ENCODE measurements at regions not wholly inside any gene's neighbourhood (a gene's known extent, or its start where the extent isn't known, plus 50 kb on each side); places are given as distances from the start of the nearest gene placed in this dataset.
"Not testable (repeated sequence)": the region's sequence is repeated elsewhere in the genome, so short reads cannot be mapped to it uniquely, and the experiment has no call there.

- H3K27me3 ChIP-seq: no peaks in the 10 kb centered on the region
- H3K4me3 ChIP-seq: no peak overlapping the region
- intact Hi-C loops (cut with DNase I; ENCODE audit: low total_unique reads): no loop called here
- H3K27ac ChIP-seq: no peak overlapping the region
- H3K36me3 ChIP-seq: no peaks in the 10 kb centered on the region
- no peaks in the 10 kb centered on the region for H3K9me3 ChIP-seq
- no peaks in the 10 kb centered on the region for H3K4me1 ChIP-seq
- DNase-seq (ENCODE audit: low spot score in 2 of 2): no peak
- TF ChIP-seq POLR2AphosphoS5 (IDR thresholded peaks at IDR 0.05) (no peak), POLR2A (IDR thresholded peaks at IDR 0.05) (no peak)
- TF ChIP-seq, protein P1, sequence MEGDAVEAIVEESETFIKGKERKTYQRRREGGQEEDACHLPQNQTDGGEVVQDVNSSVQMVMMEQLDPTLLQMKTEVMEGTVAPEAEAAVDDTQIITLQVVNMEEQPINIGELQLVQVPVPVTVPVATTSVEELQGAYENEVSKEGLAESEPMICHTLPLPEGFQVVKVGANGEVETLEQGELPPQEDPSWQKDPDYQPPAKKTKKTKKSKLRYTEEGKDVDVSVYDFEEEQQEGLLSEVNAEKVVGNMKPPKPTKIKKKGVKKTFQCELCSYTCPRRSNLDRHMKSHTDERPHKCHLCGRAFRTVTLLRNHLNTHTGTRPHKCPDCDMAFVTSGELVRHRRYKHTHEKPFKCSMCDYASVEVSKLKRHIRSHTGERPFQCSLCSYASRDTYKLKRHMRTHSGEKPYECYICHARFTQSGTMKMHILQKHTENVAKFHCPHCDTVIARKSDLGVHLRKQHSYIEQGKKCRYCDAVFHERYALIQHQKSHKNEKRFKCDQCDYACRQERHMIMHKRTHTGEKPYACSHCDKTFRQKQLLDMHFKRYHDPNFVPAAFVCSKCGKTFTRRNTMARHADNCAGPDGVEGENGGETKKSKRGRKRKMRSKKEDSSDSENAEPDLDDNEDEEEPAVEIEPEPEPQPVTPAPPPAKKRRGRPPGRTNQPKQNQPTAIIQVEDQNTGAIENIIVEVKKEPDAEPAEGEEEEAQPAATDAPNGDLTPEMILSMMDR (IDR thresholded peaks at IDR 0.05): no peak
Measured at GRCh38 chr7:156014808-156015207, 202.5 kb upstream of the SHH start.

GRCh38 chr7:156014201-156014600 lies 201.9 kb upstream of the SHH start:
- Histone ChIP-seq H3K27me3 (no peaks in the 10 kb centered on the region), H3K27ac (no peak overlapping the region), H3K9me3 (no peaks in the 10 kb centered on the region), H3K36me3 (no peaks in the 10 kb centered on the region), H3K4me1 (no peaks in the 10 kb centered on the region), H3K4me3 (no peak overlapping the region)
- no peak for TF ChIP-seq POLR2AphosphoS5 (IDR thresholded peaks at IDR 0.05)
- DNase-seq (ENCODE audit: low spot score in 2 of 2): no peak
- intact Hi-C loops (cut with DNase I; ENCODE audit: low total_unique reads): no loop called here

GRCh38 chr7:156012412-156012811 lies 200.1 kb upstream of the SHH start:
- Histone ChIP-seq H3K27me3 (no peaks in the 10 kb centered on the region), H3K4me1 (no peaks in the 10 kb centered on the region), H3K9me3 (peaks cover 0 to 1% of the 10 kb centered on the region in 2 donors), H3K4me3 (no peak overlapping the region), H3K36me3 (no peaks in the 10 kb centered on the region), H3K27ac (no peak overlapping the region)
- DNase-seq (ENCODE audit: low spot score in 2 of 2): no peak
- intact Hi-C loops (cut with DNase I; ENCODE audit: low total_unique reads): no loop called here
- TF ChIP-seq POLR2A (IDR thresholded peaks at IDR 0.05): no peak
- TF ChIP-seq, protein P1 (IDR thresholded peaks at IDR 0.05): no peak
- TF ChIP-seq POLR2AphosphoS5 (IDR thresholded peaks at IDR 0.05): no peak

GRCh38 chr7:156009569-156009968 lies 197.3 kb upstream of the SHH start:
- intact Hi-C loops (cut with DNase I; ENCODE audit: low total_unique reads): no loop called here
- no peaks in the 10 kb centered on the region for H3K27me3 ChIP-seq
- no peaks in the 10 kb centered on the region for H3K4me1 ChIP-seq
- no peak overlapping the region for H3K27ac ChIP-seq
- TF ChIP-seq, protein P1 (IDR thresholded peaks at IDR 0.05): no peak
- TF ChIP-seq POLR2A (IDR thresholded peaks at IDR 0.05) (no peak), POLR2AphosphoS5 (IDR thresholded peaks at IDR 0.05) (no peak)
- DNase-seq (ENCODE audit: low spot score in 2 of 2): no peak
- peaks cover 0 to 6% of the 10 kb centered on the region in 2 donors for H3K9me3 ChIP-seq
- no peaks in the 10 kb centered on the region for H3K36me3 ChIP-seq
- H3K4me3 ChIP-seq: no peak overlapping the region

DNA sequence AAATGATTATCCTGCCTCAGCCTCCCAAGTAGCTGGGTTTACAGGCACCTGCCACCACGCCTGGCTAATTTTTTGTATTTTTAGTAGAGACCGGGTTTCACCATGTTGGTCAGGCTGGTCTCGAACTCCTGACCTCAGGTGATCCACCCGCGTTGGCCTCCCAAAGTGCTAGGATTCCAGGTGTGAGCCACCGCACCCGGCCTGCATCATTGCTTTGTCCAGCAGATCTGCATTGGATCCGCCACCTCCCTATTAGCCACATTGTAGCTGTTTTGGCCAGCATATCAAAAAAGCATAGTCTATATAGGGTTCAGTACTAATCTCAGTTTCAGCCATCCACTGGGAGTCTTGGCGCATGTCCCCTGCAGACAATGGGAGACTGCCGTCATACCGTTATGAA lies 194.6 kb upstream of the SHH start:
- H3K36me3 ChIP-seq; H3K27ac ChIP-seq; H3K9me3 ChIP-seq; H3K4me1 ChIP-seq; H3K4me3 ChIP-seq; intact Hi-C loops (cut with DNase I; ENCODE audit: low total_unique reads); DNase-seq (ENCODE audit: low spot score in 2 of 2); H3K27me3 ChIP-seq: not testable (repeated sequence)

GRCh38 chr7:156006024-156006423 lies 193.8 kb upstream of the SHH start:
- no peak overlapping the region for H3K4me3 ChIP-seq
- intact Hi-C loops (cut with DNase I; ENCODE audit: low total_unique reads): no loop called here

More at GRCh38 chr7:156006024-156006423, 193.8 kb upstream of the SHH start:
- TF ChIP-seq, protein P1 (IDR thresholded peaks at IDR 0.05): no peak
- TF ChIP-seq POLR2A (IDR thresholded peaks at IDR 0.05) (no peak), POLR2AphosphoS5 (IDR thresholded peaks at IDR 0.05) (no peak)
- Histone ChIP-seq H3K36me3 (no peaks in the 10 kb centered on the region), H3K9me3 (peaks cover 0 to 6% of the 10 kb centered on the region in 2 donors), H3K27ac (no peak overlapping the region), H3K27me3 (no peaks in the 10 kb centered on the region), H3K4me1 (no peaks in the 10 kb centered on the region)
- DNase-seq (ENCODE audit: low spot score in 2 of 2): no peak

All from breast epithelium (tissue), 4 donors.